ENCODE measurements at regions not wholly inside any gene's neighbourhood (a gene's known extent, or its start where the extent isn't known, plus 50 kb on each side); places are given as distances from the start of the nearest gene placed in this dataset.

DNA sequence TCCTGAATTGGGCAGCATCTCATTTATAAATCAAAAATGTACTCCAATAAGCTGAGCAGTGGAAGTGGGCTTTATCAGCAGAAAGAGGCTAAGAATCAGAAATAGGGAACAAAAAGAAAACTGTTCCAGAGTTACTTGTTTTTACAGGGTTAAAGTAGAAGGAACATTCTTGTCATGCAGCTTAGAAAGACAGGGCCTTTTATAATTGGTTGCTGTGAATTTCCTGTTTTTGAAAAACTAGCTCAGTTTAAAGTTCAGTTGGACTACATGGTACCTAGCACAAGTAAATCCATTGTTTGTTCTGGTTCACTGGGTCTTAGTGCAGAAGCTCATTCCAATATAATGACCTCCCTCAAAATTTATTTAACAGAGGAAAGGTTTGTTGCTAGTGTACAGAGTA lies 200.8 kb downstream of the GRIA2 start:
- Histone ChIP-seq H3K79me2 (ENCODE audit: insufficient read depth, low read length) (no peaks in the 10 kb centered on the region), H3K4me3 (ENCODE audit: low read length, poor library complexity, severe bottlenecking) (no peak overlapping the region), H3K9me3 (ENCODE audit: insufficient read depth, low read depth, low read length) (no peaks in the 10 kb centered on the region), H3K4me1 (ENCODE audit: insufficient read depth, low read length, poor library complexity, severe bottlenecking) (no peaks in the 10 kb centered on the region), H3F3A (ENCODE audit: low read depth) (no peaks in the 10 kb centered on the region), H3K4me2 (ENCODE audit: low read depth, low read length, poor library complexity, severe bottlenecking) (no peak overlapping the region), H3K36me3 (ENCODE audit: insufficient read depth, low read length) (no peaks in the 10 kb centered on the region), H3K9ac (ENCODE audit: low read depth, low read length, poor library complexity, severe bottlenecking) (no peak overlapping the region), H2AFZ (ENCODE audit: low read length) (no peak overlapping the region), H4K20me1 (ENCODE audit: insufficient read depth, low read length, poor library complexity, severe bottlenecking) (no peaks in the 10 kb centered on the region), H3K27me3 (ENCODE audit: insufficient read depth, low read length, poor library complexity, severe bottlenecking) (no peaks in the 10 kb centered on the region), H3K9me2 (replicated peaks; ENCODE audit: low read depth, low read length) (no peaks in the 10 kb centered on the region)
- TF ChIP-seq, protein P1, sequence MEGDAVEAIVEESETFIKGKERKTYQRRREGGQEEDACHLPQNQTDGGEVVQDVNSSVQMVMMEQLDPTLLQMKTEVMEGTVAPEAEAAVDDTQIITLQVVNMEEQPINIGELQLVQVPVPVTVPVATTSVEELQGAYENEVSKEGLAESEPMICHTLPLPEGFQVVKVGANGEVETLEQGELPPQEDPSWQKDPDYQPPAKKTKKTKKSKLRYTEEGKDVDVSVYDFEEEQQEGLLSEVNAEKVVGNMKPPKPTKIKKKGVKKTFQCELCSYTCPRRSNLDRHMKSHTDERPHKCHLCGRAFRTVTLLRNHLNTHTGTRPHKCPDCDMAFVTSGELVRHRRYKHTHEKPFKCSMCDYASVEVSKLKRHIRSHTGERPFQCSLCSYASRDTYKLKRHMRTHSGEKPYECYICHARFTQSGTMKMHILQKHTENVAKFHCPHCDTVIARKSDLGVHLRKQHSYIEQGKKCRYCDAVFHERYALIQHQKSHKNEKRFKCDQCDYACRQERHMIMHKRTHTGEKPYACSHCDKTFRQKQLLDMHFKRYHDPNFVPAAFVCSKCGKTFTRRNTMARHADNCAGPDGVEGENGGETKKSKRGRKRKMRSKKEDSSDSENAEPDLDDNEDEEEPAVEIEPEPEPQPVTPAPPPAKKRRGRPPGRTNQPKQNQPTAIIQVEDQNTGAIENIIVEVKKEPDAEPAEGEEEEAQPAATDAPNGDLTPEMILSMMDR (conservative IDR thresholded peaks at IDR 0.05; ENCODE audit: low read length) = no peak
- TF ChIP-seq EZH2phosphoT487 (IDR thresholded peaks at IDR 0.05; ENCODE audit: borderline replicate concordance) = no peak

All from Loucy (cell line).